K562 (cell line): ENCODE measurements at regions not wholly inside any gene's neighbourhood (a gene's known extent, or its start where the extent isn't known, plus 50 kb on each side); places are given as distances from the start of the nearest gene placed in this dataset.

Experiments used
- ATAC-seq: fragments of 200-7000 bp; cut with Tn5 transposase; 3 replicates; pipeline ENCODE4 v1.9.1; 2020; ENCODE audit warnings: moderate library complexity
- BruUV-seq: library from RNA; stranded (reverse); fragments of 400-500 nt; replicated peaks from 2 replicates; lab custom pipeline; 2021; lab: Mats Ljungman, UMichigan
- CTCF ChIA-PET: fragments of 300-600 bp; formaldehyde crosslinking; extraction: SDS; loops from one replicate; lab custom pipeline; 2021; ENCODE audit warnings: low intra/inter-chr PET ratio; lab: Yijun Ruan, JAX
- POLR2A ChIA-PET: fragments of 300-600, 350-650 bp; sonication (Branson Sonifier 250); formaldehyde crosslinking; extraction: SDS; loops from one replicate; lab custom pipeline; 2021; ENCODE audit warnings: antibody characterized with exemption, inconsistent platforms; lab: Yijun Ruan, JAX
- DNase-seq, 4 experiments: peaks; one replicate each; pipeline versions ENCODE4 v3.0.0 to v3.0.0-alpha.2; 2011 to 2018; ENCODE audit warnings: low spot score in 3 of 4, mixed read lengths in 3 of 4; ENCODE audit errors: extremely low read depth in 1 of 4
- FAIRE-seq: peaks from 2 replicates; lab custom pipeline; 2011; peaks lifted over from hg19 to GRCh38; lab: Jason Lieb, UNC
- H2AFZ ChIP-seq: 2 replicates; pipeline ENCODE4 v1.6.0; 2011; ENCODE audit warnings: low read depth, low read length, control low read depth, inconsistent platforms
- H3K27ac ChIP-seq: fragments of 200-600 bp; 3 replicates; pipeline ENCODE4 v1.8.0; 2011; ENCODE audit warnings: low read depth, mild to moderate bottlenecking, control low read depth, inconsistent platforms, low read length, moderate library complexity, mixed read lengths; ENCODE audit errors: extremely low read depth
- H3K27me3 ChIP-seq, 2 experiments: fragments of 300-600 bp in 1 of 2; 2 replicates in 1 of 2; 3 replicates in 1 of 2; pipeline versions ENCODE4 v1.6.0 to v1.8.0; 2011; ENCODE audit warnings: inconsistent platforms in 2 of 2, low read length in 2 of 2, mild to moderate bottlenecking in 1 of 2, mixed read lengths in 1 of 2, moderate library complexity in 1 of 2; ENCODE audit not compliant: control insufficient read depth in 2 of 2, insufficient read depth in 2 of 2
- H3K36me3 ChIP-seq: fragments of 300-600 bp; 3 replicates; pipeline ENCODE4 v1.8.0; 2011; ENCODE audit warnings: mild to moderate bottlenecking, low read length, inconsistent platforms; ENCODE audit not compliant: control insufficient read depth, insufficient read depth
- H3K4me1 ChIP-seq, 2 experiments: fragments of 200-600 bp in 1 of 2; replicated peaks in 1 of 2; 2 replicates in 1 of 2; 3 replicates in 1 of 2; pipeline versions ENCODE4 v1.5.1 to v1.8.0; 2011; ENCODE audit warnings: inconsistent platforms in 2 of 2, low read length in 2 of 2, mild to moderate bottlenecking in 1 of 2, mixed read lengths in 1 of 2, moderate library complexity in 1 of 2; ENCODE audit not compliant: control insufficient read depth in 2 of 2, insufficient read depth in 2 of 2
- H3K4me2 ChIP-seq: 2 replicates; pipeline ENCODE4 v1.6.1; 2011; ENCODE audit warnings: low read length, control low read depth, inconsistent platforms, mixed read lengths; ENCODE audit not compliant: insufficient read depth
- H3K4me3 ChIP-seq: fragments of 200-600 bp; sonication (generic), shearing (Covaris generic); 2 replicates; pipeline ENCODE4 v1.5.1; 2016; ENCODE audit warnings: control low read depth, inconsistent platforms
- H3K79me2 ChIP-seq: fragments of 200-600 bp; 3 replicates; pipeline ENCODE4 v1.8.0; 2011; ENCODE audit warnings: low read length, inconsistent platforms; ENCODE audit not compliant: control insufficient read depth, insufficient read depth
- H3K9ac ChIP-seq, 2 experiments: 2 replicates each; pipeline versions ENCODE4 v1.6.0 to v1.6.1; 2011; ENCODE audit warnings: low read depth in 2 of 2, low read length in 2 of 2, control low read depth in 1 of 2, inconsistent platforms in 1 of 2, mild to moderate bottlenecking in 1 of 2, mixed read lengths in 1 of 2; ENCODE audit not compliant: insufficient read depth in 1 of 2
- H3K9me1 ChIP-seq: one replicate; pipeline ENCODE4 v1.6.0; 2011; ENCODE audit warnings: inconsistent platforms, mild to moderate bottlenecking, low read length, moderate library complexity; ENCODE audit not compliant: control insufficient read depth, insufficient read depth
- H3K9me3 ChIP-seq: replicated peaks from 2 replicates; pipeline ENCODE4 v1.5.1; 2011; ENCODE audit warnings: low read depth, low read length, inconsistent platforms; ENCODE audit not compliant: control insufficient read depth, insufficient read depth
- H4K20me1 ChIP-seq: replicated peaks from 2 replicates; pipeline ENCODE4 v1.6.1; 2011; ENCODE audit warnings: low read length, inconsistent platforms, mixed read lengths; ENCODE audit not compliant: control insufficient read depth, insufficient read depth
- CAMTA2 ChIP-seq: fragments of 250-450 bp; sonication (Bioruptor Pico); conservative IDR thresholded peaks from 2 replicates; pipeline ENCODE4 v1.5.1; 2022
- CBFA2T2 ChIP-seq: fragments of 450-650 bp; conservative IDR thresholded peaks from 2 replicates; pipeline ENCODE4 v1.6.1; 2017; ENCODE audit warnings: mild to moderate bottlenecking
- CBX1 ChIP-seq: sonication (generic); IDR thresholded peaks from 2 replicates; pipeline ENCODE4 v1.6.1; 2016; ENCODE audit warnings: antibody characterized with exemption, low read depth, mild to moderate bottlenecking
- CCNT2 ChIP-seq: IDR thresholded peaks from 2 replicates; pipeline ENCODE4 v1.6.1; 2011; ENCODE audit warnings: borderline replicate concordance, low read depth, mild to moderate bottlenecking, moderate library complexity, mixed read lengths, low read length; ENCODE audit not compliant: insufficient read length; ENCODE audit errors: extremely low read depth
- CGGBP1 ChIP-seq: fragments of 250-450 bp; sonication (Bioruptor Pico); IDR thresholded peaks from 2 replicates; pipeline ENCODE4 v1.9.0; 2021; ENCODE audit warnings: mild to moderate bottlenecking
- DDX20 ChIP-seq: fragments of 450-650 bp; IDR thresholded peaks from 2 replicates; pipeline ENCODE4 v1.6.1; 2016; ENCODE audit warnings: missing genetic modification characterization, low read depth, mild to moderate bottlenecking, missing compliant biosample characterization, moderate library complexity
- DPF2 ChIP-seq: fragments of 450-650 bp; IDR thresholded peaks from 2 replicates; pipeline ENCODE4 v1.6.1; 2016
- ESRRA ChIP-seq: fragments of 450-650 bp; IDR thresholded peaks from 2 replicates; pipeline ENCODE4 v1.6.1; 2014; ENCODE audit warnings: low read depth, mild to moderate bottlenecking, moderate library complexity, borderline replicate concordance
- IFI16 ChIP-seq: fragments of 250-450 bp; sonication (Bioruptor Pico); IDR thresholded peaks from 2 replicates; pipeline ENCODE4 v2.1.2; 2022; ENCODE audit warnings: mild to moderate bottlenecking, inconsistent platforms
- KLF16 ChIP-seq: IDR thresholded peaks from 2 replicates; pipeline ENCODE4 v1.6.1; 2016; ENCODE audit warnings: antibody characterized with exemption
- MCM3 ChIP-seq: fragments of 450-650 bp; IDR thresholded peaks from 2 replicates; pipeline ENCODE4 v1.6.1; 2016
- MTF1 ChIP-seq: fragments of 250-450 bp; sonication (Bioruptor Pico); IDR thresholded peaks from 2 replicates; pipeline ENCODE4 v1.9.0; 2021; ENCODE audit warnings: moderate library complexity, mild to moderate bottlenecking, inconsistent platforms, borderline replicate concordance
- NRF1 ChIP-seq, 2 experiments: fragments of 450-650 bp; IDR thresholded peaks in 1 of 2; conservative IDR thresholded peaks in 1 of 2; 2 replicates each; pipeline ENCODE4 v1.6.1; 2014; ENCODE audit warnings: mild to moderate bottlenecking in 2 of 2
- POLR3A ChIP-seq: IDR thresholded peaks from 2 replicates; pipeline ENCODE4 v1.6.1; 2011; ENCODE audit warnings: borderline replicate concordance, mild to moderate bottlenecking, moderate library complexity; ENCODE audit not compliant: insufficient read length, insufficient read depth; ENCODE audit errors: extremely low read depth
- RFX1 ChIP-seq: fragments of 450-650 bp; IDR thresholded peaks from 2 replicates; pipeline ENCODE4 v1.6.1; 2016; ENCODE audit warnings: mild to moderate bottlenecking, moderate library complexity
- ZBTB1 ChIP-seq: sonication (generic); formaldehyde crosslinking; IDR thresholded peaks from 2 replicates; pipeline ENCODE4 v1.8.1; 2023; ENCODE audit warnings: missing genetic modification reagents, low read depth, mild to moderate bottlenecking, borderline replicate concordance
- ZFP36 ChIP-seq: fragments of 150-350 bp; IDR thresholded peaks from 2 replicates; pipeline ENCODE4 v1.6.1; 2018; ENCODE audit warnings: low read length, low read depth; ENCODE audit not compliant: partially characterized antibody
- ZNF146 ChIP-seq: IDR thresholded peaks from one replicate; pipeline ENCODE4 v1.6.1; 2018; ENCODE audit warnings: missing compliant biosample characterization; ENCODE audit not compliant: unreplicated experiment
- ZNF212 ChIP-seq: fragments of 450-650 bp; formaldehyde crosslinking; IDR thresholded peaks from 2 replicates; pipeline ENCODE4 v1.4.0; 2020; ENCODE audit warnings: mild to moderate bottlenecking
- ZNF232 ChIP-seq: sonication (generic); formaldehyde crosslinking; IDR thresholded peaks from 2 replicates; pipeline ENCODE4 v1.8.0; 2022; ENCODE audit warnings: mild to moderate bottlenecking, missing genetic modification reagents
- ZNF347 ChIP-seq: fragments of 450-650 bp; formaldehyde crosslinking; IDR thresholded peaks from 2 replicates; pipeline ENCODE4 v1.4.0; 2020; ENCODE audit warnings: low read depth, mild to moderate bottlenecking, moderate library complexity
- ZNF76 ChIP-seq: fragments of 250-450 bp; sonication (Bioruptor Pico); IDR thresholded peaks from 2 replicates; pipeline ENCODE4 v1.4.0; 2020; ENCODE audit warnings: mild to moderate bottlenecking, moderate library complexity, borderline replicate concordance
- ZNF764 ChIP-seq: fragments of 250-450 bp; sonication (Bioruptor Pico); IDR thresholded peaks from 2 replicates; pipeline ENCODE4 v1.4.0; 2020; ENCODE audit warnings: low read depth, mild to moderate bottlenecking, moderate library complexity
- WGBS: fragments of 100-300 bp; shearing (Covaris generic); methylation state at CpG from one replicate; pipeline ENCODE4 v1.1.6; 2016; ENCODE audit warnings: low coverage, mixed read lengths; ENCODE audit not compliant: insufficient coverage; ENCODE audit errors: missing lambda C conversion rate; 5-methylcytosine and 5-hydroxymethylcytosine counted together
- in situ Hi-C: fragments of 300-500 bp; cut with MboI; formaldehyde crosslinking; loops from 4 replicates; pipeline ENCODE4 v1.15.0; 2018; ENCODE audit warnings: inconsistent platforms, mixed read lengths
- intact Hi-C: fragments of 100-400 bp; cut with micrococcal nuclease; formaldehyde crosslinking; loops from 2 replicates; pipeline ENCODE4 v1.14.2; 2022
- TF ChIP-seq, protein P1 (sequence below): fragments of 250-450 bp; sonication (Bioruptor Pico); IDR thresholded peaks from 2 replicates; pipeline ENCODE4 v1.6.1; 2021; ENCODE audit warnings: mild to moderate bottlenecking

DNA sequence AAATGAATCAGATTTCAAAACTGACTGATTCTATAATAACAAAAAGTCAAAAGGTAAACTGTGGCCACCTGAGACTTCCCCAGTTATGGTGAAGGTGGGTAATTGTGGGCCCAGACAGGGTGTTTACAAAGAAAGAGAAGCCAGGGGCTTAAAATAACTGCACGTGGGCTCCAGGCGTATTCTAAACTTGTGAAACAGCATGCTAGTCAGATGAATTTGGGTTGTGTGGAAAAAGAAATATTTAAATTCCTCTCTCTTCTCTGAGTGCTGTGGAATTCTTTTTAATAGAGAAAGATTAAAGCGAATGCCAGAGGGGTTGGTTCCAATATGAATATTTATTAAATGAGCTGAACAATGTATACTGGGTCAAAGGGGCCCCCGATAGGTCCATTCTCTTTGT lies 166.3 kb upstream of the AFDN start (continued):
- TF ChIP-seq MTF1 (CRISPR knock-in tag) (no peak), ZNF212 (no peak), MCM3 (no peak), ZNF232 (CRISPR knock-in tag) (no peak), ZBTB1 (CRISPR knock-in tag) (no peak), CCNT2 (no peak), CAMTA2 (CRISPR knock-in tag) (no peak)

- POLR2A ChIA-PET, result interaction anchor here (0.6 kb wide), 1 partner anchor 209 kb away, joined by 3 read pairs; no protein-coding TSS in a partner anchor
- Histone ChIP-seq H3K9me1 (no peaks in the 10 kb centered on the region), H4K20me1 (peaks cover 14% of the 10 kb centered on the region; the same call in 1 of the 2 replicates), H3K9me3 (no peaks in the 10 kb centered on the region), H3K27me3 (peaks cover 27 to 57% of the 10 kb centered on the region in 2 experiments), H3K9ac (no peak overlapping the region)
- DNase-seq, result no peak
- CTCF ChIA-PET, result no interaction called here
- no TSS peak for BruUV-seq
- no peak for TF ChIP-seq DDX20 (tag)
- TF ChIP-seq ZNF76, result no peak
- no peak for TF ChIP-seq POLR3A
- no peak for TF ChIP-seq KLF16
- TF ChIP-seq, protein P1, sequence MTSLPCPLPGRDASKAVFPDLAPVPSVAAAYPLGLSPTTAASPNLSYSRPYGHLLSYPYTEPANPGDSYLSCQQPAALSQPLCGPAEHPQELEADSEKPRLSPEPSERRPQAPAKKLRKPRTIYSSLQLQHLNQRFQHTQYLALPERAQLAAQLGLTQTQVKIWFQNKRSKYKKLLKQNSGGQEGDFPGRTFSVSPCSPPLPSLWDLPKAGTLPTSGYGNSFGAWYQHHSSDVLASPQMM (CRISPR knock-in tag), result no peak
- TF ChIP-seq CGGBP1 (CRISPR knock-in tag), result no peak
- no peak for TF ChIP-seq IFI16
- TF ChIP-seq NRF1 (conservative IDR thresholded peaks at IDR 0.05 in 1 of 2, IDR thresholded peaks at IDR 0.05 in 1 of 2), result no peak
- no peak for TF ChIP-seq ZNF764 (CRISPR knock-in tag)
- TF ChIP-seq ZNF347 (CRISPR knock-in tag), result no peak
- no peak for TF ChIP-seq ESRRA
- no peak for TF ChIP-seq DPF2
- no peak for TF ChIP-seq CBX1
- TF ChIP-seq ZNF146 (CRISPR knock-in tag), result no peak
- TF ChIP-seq RFX1, result no peak
- TF ChIP-seq ZFP36, result no peak
- TF ChIP-seq CBFA2T2, result no peak
- TF ChIP-seq, all 486 proteins: peak for 0
- H3K4me2 ChIP-seq, result no peak overlapping the region
- H3K4me3 ChIP-seq, result no peak overlapping the region
- H3K36me3 ChIP-seq, result no peaks in the 10 kb centered on the region
- whole genome bisulfite sequencing, result 0% methylated on average over 9 of the region's 9 CpGs
- H3K4me1 ChIP-seq, result no peaks in the 10 kb centered on the region; a peak in 1 of 5 replicates
- intact Hi-C loops (no loop called here), in situ Hi-C loops (no loop called here)
- FAIRE-seq (no peak), ATAC-seq (no peak)
- no peaks in the 10 kb centered on the region for H3K79me2 ChIP-seq
- H2AFZ ChIP-seq, result no peak overlapping the region
- no peak overlapping the region for H3K27ac ChIP-seq
Observed at GRCh38 chr6:167660944-167661551, 165.7 kb upstream of the AFDN start.
